Lung (tissue), 11 donors: ENCODE measurements at regions not wholly inside any gene's neighbourhood (a gene's known extent, or its start where the extent isn't known, plus 50 kb on each side); places are given as distances from the start of the nearest gene placed in this dataset.

Source experiments
- ATAC-seq: fragments of 200-7000 bp; cut with Tn5 transposase; one replicate; pipeline ENCODE4 v1.9.1; 2020; ENCODE audit warnings: moderate number of reproducible peaks; ENCODE audit not compliant: insufficient read depth, low FRiP score
- DNase-seq, 3 donors: peaks; one replicate each; pipeline ENCODE4 v3.0.0-alpha.2; 2013 to 2017
- H3K27ac ChIP-seq, 2 donors: one replicate each; pipeline ENCODE4 v1.5.1; 2013; ENCODE audit warnings: mild to moderate bottlenecking in 2 of 2, moderate library complexity in 2 of 2, control low read depth in 1 of 2, inconsistent platforms in 1 of 2, low read depth in 1 of 2, low read length in 1 of 2
- H3K27me3 ChIP-seq, 3 donors: one replicate each; pipeline ENCODE4 v1.5.1; 2013; ENCODE audit warnings: low read length in 2 of 3; ENCODE audit not compliant: control insufficient read depth in 3 of 3, insufficient read depth in 3 of 3
- H3K36me3 ChIP-seq, 4 donors: one replicate each; pipeline ENCODE4 v1.5.1; 2013; ENCODE audit warnings: low read length in 4 of 4, mild to moderate bottlenecking in 1 of 4, moderate library complexity in 1 of 4; ENCODE audit not compliant: control insufficient read depth in 4 of 4, insufficient read depth in 4 of 4
- H3K4me1 ChIP-seq, 5 donors: one replicate each; pipeline ENCODE4 v1.5.1; 2013; ENCODE audit warnings: low read length in 5 of 5, mild to moderate bottlenecking in 2 of 5, moderate library complexity in 1 of 5; ENCODE audit not compliant: control insufficient read depth in 5 of 5, insufficient read depth in 5 of 5
- H3K4me3 ChIP-seq: one replicate; pipeline ENCODE4 v1.5.1; 2013; ENCODE audit warnings: mild to moderate bottlenecking, control low read depth, moderate library complexity
- H3K9ac ChIP-seq, 2 donors: one replicate each; pipeline ENCODE4 v1.5.1; 2013; ENCODE audit warnings: low read length in 2 of 2, control low read depth in 1 of 2; ENCODE audit not compliant: insufficient read depth in 1 of 2
- H3K9me3 ChIP-seq, 4 donors: one replicate each; pipeline ENCODE4 v1.5.1; 2013; ENCODE audit warnings: low read length in 3 of 4, mild to moderate bottlenecking in 1 of 4, moderate library complexity in 1 of 4; ENCODE audit not compliant: control insufficient read depth in 4 of 4, insufficient read depth in 3 of 4
- CTCF ChIP-seq: IDR thresholded peaks from 2 replicates; pipeline ENCODE4 v1.5.1; 2012; ENCODE audit warnings: mild to moderate bottlenecking; ENCODE audit errors: control extremely low read depth, extremely low read depth
- WGBS, 2 donors: extraction: QIAGEN DNeasy Blood & Tissue Kit; methylation state at CpG; one replicate each; pipeline ENCODE4 v1.1.7; 2013; 5-methylcytosine and 5-hydroxymethylcytosine counted together
- donor health status: control.
- donor health status: control.
- donor health status: Bipolar disorder and iron deficiency.
- donor health status: healthy.
- donor health status: DM: yes; HTN: yes; CAD: no.

- 90 to 96% methylated on average over 3 of the region's 3 CpGs for WGBS, 2 donors
- Histone ChIP-seq H3K9ac (no peak overlapping the region), H3K4me3 (no peak overlapping the region), H3K4me1 (no peaks in the 10 kb centered on the region), H3K27ac (no peak overlapping the region), H3K27me3 (no peaks in the 10 kb centered on the region), H3K9me3 (no peaks in the 10 kb centered on the region), H3K36me3 (no peaks in the 10 kb centered on the region)
- ATAC-seq: no peak
- no peak for TF ChIP-seq CTCF
- no peak for DNase-seq
These were observed 436.6 kb upstream of the FANCL start for GRCh38 chr2:58677748-58678147.

GRCh38 chr2:58671675-58672074 lies 430.6 kb upstream of the FANCL start:
- H3K9ac ChIP-seq: no peak overlapping the region
- no peaks in the 10 kb centered on the region for H3K27me3 ChIP-seq
- H3K4me1 ChIP-seq: no peaks in the 10 kb centered on the region
- H3K9me3 ChIP-seq: peaks cover 0 to 9% (median 0%) of the 10 kb centered on the region in 4 donors
- H3K27ac ChIP-seq: no peak overlapping the region
- TF ChIP-seq CTCF: no peak
- ATAC-seq: no peak
- WGBS, 2 donors: 93 to 96% methylated on average over 2 of the region's 2 CpGs
- no peaks in the 10 kb centered on the region for H3K36me3 ChIP-seq
- H3K4me3 ChIP-seq: no peak overlapping the region
- no peak for DNase-seq

GRCh38 chr2:58669998-58670397 lies 428.9 kb upstream of the FANCL start:
- DNase-seq (no peak), ATAC-seq (no peak)
- Histone ChIP-seq H3K4me3 (no peak overlapping the region), H3K9ac (no peak overlapping the region), H3K27ac (no peak overlapping the region), H3K4me1 (no peaks in the 10 kb centered on the region), H3K36me3 (no peaks in the 10 kb centered on the region), H3K9me3 (peaks cover 0 to 9% (median 0%) of the 10 kb centered on the region in 4 donors), H3K27me3 (no peaks in the 10 kb centered on the region)
- no peak for TF ChIP-seq CTCF
- WGBS, 2 donors: 92 to 95% methylated on average over 5 of the region's 5 CpGs

- DNase-seq: no peak
- no peaks in the 10 kb centered on the region for H3K27me3 ChIP-seq
- 55 to 90% methylated on average over 3 of the region's 3 CpGs for WGBS, 2 donors
- no peak for ATAC-seq
- no peak overlapping the region for H3K4me3 ChIP-seq
- H3K27ac ChIP-seq: no peak overlapping the region
- H3K9me3 ChIP-seq: peaks cover 0 to 9% (median 0%) of the 10 kb centered on the region in 4 donors
- TF ChIP-seq CTCF: no peak
- H3K9ac ChIP-seq: no peak overlapping the region
- H3K4me1 ChIP-seq: no peaks in the 10 kb centered on the region
- H3K36me3 ChIP-seq: no peaks in the 10 kb centered on the region
These were observed 426.1 kb upstream of the FANCL start for GRCh38 chr2:58667137-58667774.
